GM21528 (cell line): ENCODE measurements at regions not wholly inside any gene's neighbourhood (a gene's known extent, or its start where the extent isn't known, plus 50 kb on each side); places are given as distances from the start of the nearest gene placed in this dataset.

Source experiments
- ATAC-seq: cut with Tn5 transposase; IDR thresholded peaks from one replicate; pipeline ENCODE4 v1.9.1; 2021; ENCODE audit warnings: mild to moderate bottlenecking, moderate library complexity; ENCODE audit not compliant: unreplicated experiment, low FRiP score

- ATAC-seq = no peak
These were observed 391.7 kb downstream of the METTL4 start for GRCh38 chr18:2179498-2180183.

- no peak for ATAC-seq
These were observed 390.7 kb downstream of the METTL4 start for GRCh38 chr18:2180586-2180985.

- no peak for ATAC-seq
These were observed 387.9 kb downstream of the METTL4 start for GRCh38 chr18:2183432-2183831.

GRCh38 chr18:2186967-2187366 lies 384.3 kb downstream of the METTL4 start:
- ATAC-seq = no peak

- ATAC-seq = no peak
These were observed 383.0 kb downstream of the METTL4 start for GRCh38 chr18:2188258-2188657.

- no peak for ATAC-seq
These were observed 380.0 kb downstream of the METTL4 start for GRCh38 chr18:2191180-2191790.

- ATAC-seq = no peak
These were observed 378.7 kb downstream of the METTL4 start for GRCh38 chr18:2192562-2192961.

- ATAC-seq = no peak
These were observed 373.4 kb downstream of the METTL4 start for GRCh38 chr18:2197946-2198345.

- ATAC-seq = no peak
These were observed 372.2 kb downstream of the METTL4 start for GRCh38 chr18:2199060-2199459.

- ATAC-seq = no peak
These were observed 370.2 kb downstream of the METTL4 start for GRCh38 chr18:2201036-2201600.

GRCh38 chr18:2204736-2205135 lies 366.6 kb downstream of the METTL4 start:
- ATAC-seq = no peak

- no peak for ATAC-seq
These were observed 364.0 kb downstream of the METTL4 start for GRCh38 chr18:2207294-2207693.

GRCh38 chr18:2212598-2213205 lies 358.6 kb downstream of the METTL4 start:
- ATAC-seq = no peak

GRCh38 chr18:2213905-2214304 lies 357.4 kb downstream of the METTL4 start:
- no peak for ATAC-seq

- no peak for ATAC-seq
These were observed 353.9 kb downstream of the METTL4 start for GRCh38 chr18:2217356-2217755.

GRCh38 chr18:2218101-2218500 lies 353.2 kb downstream of the METTL4 start:
- no peak for ATAC-seq

GRCh38 chr18:2219706-2220105 lies 351.6 kb downstream of the METTL4 start:
- no peak for ATAC-seq

GRCh38 chr18:2222270-2223185 lies 348.8 kb downstream of the METTL4 start:
- ATAC-seq = no peak

GRCh38 chr18:2223449-2223848 lies 347.9 kb downstream of the METTL4 start:
- ATAC-seq = no peak

- ATAC-seq = no peak
These were observed 347.5 kb downstream of the METTL4 start for GRCh38 chr18:2223849-2224248.

GRCh38 chr18:2236232-2236631 lies 335.1 kb downstream of the METTL4 start:
- ATAC-seq = no peak
